ENCODE measurements at regions not wholly inside any gene's neighbourhood (a gene's known extent, or its start where the extent isn't known, plus 50 kb on each side); places are given as distances from the start of the nearest gene placed in this dataset.
"Not testable (repeated sequence)": the region's sequence is repeated elsewhere in the genome, so short reads cannot be mapped to it uniquely, and the experiment has no call there.

DNA sequence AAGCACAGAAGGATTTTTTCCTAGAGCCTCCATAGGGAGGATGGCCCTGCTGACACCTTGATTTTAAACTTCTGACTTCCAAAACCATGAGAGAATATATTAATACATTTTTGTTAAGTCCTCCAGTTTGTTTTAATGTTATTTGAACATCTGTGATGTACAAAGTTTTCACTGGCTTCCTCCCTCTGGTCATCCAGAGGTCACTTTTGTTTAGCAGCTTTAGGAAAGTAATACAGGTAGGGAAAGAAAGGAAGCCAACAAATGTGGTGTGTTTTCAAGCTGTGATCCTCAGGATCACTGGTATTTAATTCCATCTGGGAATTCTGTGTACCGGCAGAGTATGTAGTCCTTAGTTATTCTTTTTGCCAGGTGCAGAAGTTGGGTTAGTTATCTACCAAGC, 488.8 kb upstream of the ATXN8OS start:
- DNase-seq (ENCODE audit: low read depth), result no peak
- TF ChIP-seq, protein P1, sequence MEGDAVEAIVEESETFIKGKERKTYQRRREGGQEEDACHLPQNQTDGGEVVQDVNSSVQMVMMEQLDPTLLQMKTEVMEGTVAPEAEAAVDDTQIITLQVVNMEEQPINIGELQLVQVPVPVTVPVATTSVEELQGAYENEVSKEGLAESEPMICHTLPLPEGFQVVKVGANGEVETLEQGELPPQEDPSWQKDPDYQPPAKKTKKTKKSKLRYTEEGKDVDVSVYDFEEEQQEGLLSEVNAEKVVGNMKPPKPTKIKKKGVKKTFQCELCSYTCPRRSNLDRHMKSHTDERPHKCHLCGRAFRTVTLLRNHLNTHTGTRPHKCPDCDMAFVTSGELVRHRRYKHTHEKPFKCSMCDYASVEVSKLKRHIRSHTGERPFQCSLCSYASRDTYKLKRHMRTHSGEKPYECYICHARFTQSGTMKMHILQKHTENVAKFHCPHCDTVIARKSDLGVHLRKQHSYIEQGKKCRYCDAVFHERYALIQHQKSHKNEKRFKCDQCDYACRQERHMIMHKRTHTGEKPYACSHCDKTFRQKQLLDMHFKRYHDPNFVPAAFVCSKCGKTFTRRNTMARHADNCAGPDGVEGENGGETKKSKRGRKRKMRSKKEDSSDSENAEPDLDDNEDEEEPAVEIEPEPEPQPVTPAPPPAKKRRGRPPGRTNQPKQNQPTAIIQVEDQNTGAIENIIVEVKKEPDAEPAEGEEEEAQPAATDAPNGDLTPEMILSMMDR (IDR thresholded peaks at IDR 0.05; ENCODE audit: low read length, missing control alignments), result no peak
- H3K4me3 ChIP-seq (replicated peaks; ENCODE audit: low read depth, low read length), result no peak overlapping the region

DNA sequence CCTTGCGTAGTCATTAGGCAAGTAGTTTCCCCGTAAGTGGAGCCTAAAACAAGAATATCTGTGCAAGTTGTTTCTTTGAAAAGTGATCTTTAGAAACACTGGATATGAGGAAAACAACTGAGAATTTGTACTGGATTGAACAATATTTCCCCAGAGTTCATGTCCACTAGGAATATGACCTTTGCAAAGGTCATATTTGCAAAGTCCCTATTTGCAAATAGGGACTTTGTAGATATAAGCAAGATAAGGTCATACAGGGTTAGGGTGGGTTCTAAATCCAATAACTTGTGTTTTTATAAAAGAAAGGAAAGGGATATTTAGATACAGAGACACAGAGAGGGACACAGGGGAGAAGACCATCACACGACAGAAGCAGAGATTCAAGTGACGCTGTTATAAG, 489.2 kb upstream of the ATXN8OS start:
- DNase-seq (ENCODE audit: low read depth), result no peak
- no peak overlapping the region for H3K4me3 ChIP-seq (replicated peaks; ENCODE audit: low read depth, low read length)
- TF ChIP-seq, protein P1 (IDR thresholded peaks at IDR 0.05; ENCODE audit: low read length, missing control alignments), result no peak

DNA sequence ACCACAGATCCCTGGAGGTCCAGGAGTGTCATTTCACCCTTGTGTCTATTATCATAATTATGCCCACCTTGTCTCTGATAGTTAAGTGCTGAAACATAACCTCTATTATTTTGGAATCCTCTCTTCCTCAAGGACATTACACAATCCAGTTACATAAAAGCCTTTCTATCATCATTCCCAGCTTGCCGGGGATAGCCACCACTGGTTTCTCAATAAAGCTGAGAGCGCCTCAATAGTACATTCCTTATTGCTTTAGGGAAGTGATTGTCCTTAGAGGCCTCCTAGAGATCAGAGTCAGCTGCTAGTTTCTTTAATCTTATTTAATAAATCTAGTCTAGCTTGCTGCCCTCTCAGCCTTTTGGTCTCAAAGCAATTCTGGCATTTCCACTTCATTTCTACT, 490.0 kb upstream of the ATXN8OS start:
- no peak overlapping the region for H3K4me3 ChIP-seq (replicated peaks; ENCODE audit: low read depth, low read length)
- TF ChIP-seq, protein P1 (IDR thresholded peaks at IDR 0.05; ENCODE audit: low read length, missing control alignments), result no peak
- no peak for DNase-seq (ENCODE audit: low read depth)

DNA sequence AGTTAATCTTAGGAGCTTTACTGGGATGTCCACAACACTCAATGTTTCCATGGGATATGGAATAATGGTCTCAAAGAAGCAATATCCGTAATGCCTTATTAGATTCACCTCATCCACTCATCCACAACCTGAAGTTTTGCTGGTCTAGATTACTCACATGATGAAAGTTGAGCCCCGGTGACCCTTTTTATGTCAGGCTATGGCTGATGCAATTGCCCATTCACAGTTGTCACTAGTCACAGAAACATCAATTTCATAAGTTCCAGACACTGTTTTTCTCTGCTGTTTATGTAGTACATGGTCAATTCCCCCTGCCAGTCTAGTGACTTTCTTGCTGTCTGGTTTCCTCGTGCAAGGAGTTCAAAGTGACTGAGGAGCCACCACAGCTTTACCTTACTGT, 491.2 kb upstream of the ATXN8OS start:
- no peak for DNase-seq (ENCODE audit: low read depth)
- TF ChIP-seq, protein P1 (IDR thresholded peaks at IDR 0.05; ENCODE audit: low read length, missing control alignments), result no peak
- no peak overlapping the region for H3K4me3 ChIP-seq (replicated peaks; ENCODE audit: low read depth, low read length)

DNA sequence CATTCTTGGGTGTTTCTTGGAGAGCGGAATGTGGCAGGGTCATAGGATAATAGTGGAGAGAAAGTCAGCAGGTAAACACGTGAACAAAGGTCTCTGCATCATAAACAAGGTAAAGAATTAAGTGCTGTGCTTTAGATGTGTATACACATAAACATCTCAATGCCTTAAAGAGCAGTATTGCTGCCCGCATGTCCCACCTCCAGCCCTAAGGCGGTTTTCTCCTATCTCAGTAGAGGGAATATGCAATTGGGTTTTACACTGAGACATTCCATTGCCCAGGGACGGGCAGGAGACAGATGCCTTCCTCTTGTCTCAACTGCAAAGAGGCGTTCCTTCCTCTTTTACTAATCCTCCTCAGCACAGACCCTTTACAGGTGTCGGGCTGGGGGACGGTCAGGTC, 492.6 kb upstream of the ATXN8OS start:
- H3K4me3 ChIP-seq (replicated peaks; ENCODE audit: low read depth, low read length), result not testable (repeated sequence)

DNA sequence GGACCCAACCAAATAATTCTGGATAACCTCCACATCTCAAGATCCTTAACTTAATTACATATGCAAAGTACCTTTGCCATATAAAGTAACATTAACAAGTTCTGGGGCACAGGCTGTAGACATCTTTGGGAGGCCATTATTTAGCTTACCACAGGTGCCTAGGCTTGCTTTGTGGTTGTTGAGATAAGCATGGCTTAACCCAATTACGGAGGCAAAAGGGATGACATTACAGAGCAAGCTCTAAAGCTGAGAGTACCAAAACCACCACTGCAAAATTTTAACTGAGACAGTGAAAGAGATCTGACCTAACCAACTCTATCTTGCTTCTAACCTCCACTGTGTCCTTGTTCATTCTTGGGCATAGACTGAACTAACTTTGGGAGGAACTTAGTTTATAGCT, 502.9 kb upstream of the ATXN8OS start:
- H3K4me3 ChIP-seq (replicated peaks; ENCODE audit: low read depth, low read length), result no peak overlapping the region
- no peak for DNase-seq (ENCODE audit: low read depth)
- TF ChIP-seq, protein P1 (IDR thresholded peaks at IDR 0.05; ENCODE audit: low read length, missing control alignments), result no peak

More for the DNA sequence above, 492.6 kb upstream of the ATXN8OS start:
- DNase-seq (ENCODE audit: low read depth), result not testable (repeated sequence)

DNA sequence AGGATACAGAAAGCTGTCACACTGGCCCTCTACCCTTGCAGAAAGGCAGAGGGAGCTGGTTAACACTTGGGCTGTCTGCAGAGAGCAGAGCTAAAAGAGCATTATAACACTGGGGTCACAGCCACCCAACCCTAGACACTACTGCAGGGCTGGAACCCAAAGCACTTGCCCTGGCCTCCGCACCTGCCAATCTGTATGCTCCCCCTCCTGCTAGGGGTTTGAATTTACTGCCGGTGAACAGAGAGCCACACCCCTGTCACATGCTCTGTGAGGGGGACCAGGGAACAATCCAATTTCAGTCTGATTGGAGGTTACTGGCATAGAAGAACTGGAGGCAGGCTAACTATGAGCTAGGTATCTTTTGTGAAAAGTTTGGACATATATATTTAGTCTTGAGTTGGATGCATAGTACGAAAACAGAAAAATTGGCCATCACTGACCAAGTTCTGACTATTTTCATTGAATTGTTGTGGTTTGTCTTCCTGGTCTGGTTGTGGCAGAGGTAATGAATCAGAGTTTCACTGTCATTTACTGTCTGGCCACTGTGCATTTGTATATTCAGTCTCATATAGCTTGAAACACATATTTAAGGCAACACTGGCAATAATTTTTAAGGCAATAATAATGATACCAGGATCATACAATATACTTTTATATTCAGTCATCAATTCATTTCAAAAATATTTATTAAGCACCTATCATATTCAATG, 504.3 kb upstream of the ATXN8OS start:
- TF ChIP-seq, protein P1 (IDR thresholded peaks at IDR 0.05; ENCODE audit: low read length, missing control alignments), result no peak
- DNase-seq (ENCODE audit: low read depth), result no peak
- H3K4me3 ChIP-seq (replicated peaks; ENCODE audit: low read depth, low read length), result no peak overlapping the region
